BJ (cell line): ENCODE measurements at regions not wholly inside any gene's neighbourhood (a gene's known extent, or its start where the extent isn't known, plus 50 kb on each side); places are given as distances from the start of the nearest gene placed in this dataset.

Experiments used
- CTCF ChIA-PET: fragments of 350-600 bp; formaldehyde crosslinking; extraction: SDS; loops from one replicate; lab custom pipeline; 2021; ENCODE audit warnings: antibody characterized with exemption, inconsistent platforms; lab: Yijun Ruan, JAX
- POLR2A ChIA-PET: fragments of 300-600 bp; sonication (Branson Sonifier 250); formaldehyde crosslinking; extraction: SDS; loops from one replicate; lab custom pipeline; 2021; ENCODE audit warnings: antibody characterized with exemption; lab: Charles Lee
- DNase-seq: peaks from one replicate; pipeline ENCODE4 v3.0.0-alpha.2; 2011; ENCODE audit warnings: low read depth
- H3K27me3 ChIP-seq: 2 replicates; pipeline ENCODE4 v1.6.0; 2011; ENCODE audit warnings: low read length; ENCODE audit not compliant: control insufficient read depth, insufficient read depth
- H3K36me3 ChIP-seq: 2 replicates; pipeline ENCODE4 v1.5.1; 2011; ENCODE audit warnings: low read length; ENCODE audit not compliant: control insufficient read depth, insufficient read depth
- H3K4me3 ChIP-seq: 2 replicates; pipeline ENCODE4 v1.5.1; 2011; ENCODE audit warnings: low read depth, mild to moderate bottlenecking, control low read depth, low read length
- CTCF ChIP-seq: IDR thresholded peaks from 2 replicates; pipeline ENCODE4 v1.5.1; 2011; ENCODE audit warnings: low read depth, mild to moderate bottlenecking, control low read depth, inconsistent platforms, low read length, moderate library complexity; ENCODE audit not compliant: insufficient read depth

- TF ChIP-seq CTCF: no peak
- no peak for DNase-seq
- Histone ChIP-seq H3K36me3 (no peaks in the 10 kb centered on the region), H3K27me3 (no peaks in the 10 kb centered on the region), H3K4me3 (no peak overlapping the region)
- ChIA-PET POLR2A (no interaction called here), CTCF (no interaction called here)
Observed at GRCh38 chr10:128557149-128557710, 431.0 kb upstream of the MKI67 start.

- ChIA-PET CTCF (no interaction called here), POLR2A (no interaction called here)
- TF ChIP-seq CTCF: no peak
- no peaks in the 10 kb centered on the region for H3K36me3 ChIP-seq
- H3K4me3 ChIP-seq: no peak overlapping the region
- no peak for DNase-seq
- H3K27me3 ChIP-seq: no peaks in the 10 kb centered on the region
Observed at GRCh38 chr10:128560406-128560805, 434.2 kb upstream of the MKI67 start.

- POLR2A ChIA-PET: no interaction called here
- CTCF ChIA-PET: no interaction called here
- TF ChIP-seq CTCF: no peak
- DNase-seq: no peak
- Histone ChIP-seq H3K27me3 (no peaks in the 10 kb centered on the region), H3K36me3 (no peaks in the 10 kb centered on the region), H3K4me3 (no peak overlapping the region)
Observed at GRCh38 chr10:128560993-128561392, 434.8 kb upstream of the MKI67 start.

GRCh38 chr10:128563387-128563786 lies 437.2 kb upstream of the MKI67 start:
- Histone ChIP-seq H3K27me3 (no peaks in the 10 kb centered on the region), H3K36me3 (no peaks in the 10 kb centered on the region), H3K4me3 (no peak overlapping the region)
- ChIA-PET POLR2A (no interaction called here), CTCF (no interaction called here)
- no peak for TF ChIP-seq CTCF
- no peak for DNase-seq

- DNase-seq: no peak
- H3K36me3 ChIP-seq: no peaks in the 10 kb centered on the region
- POLR2A ChIA-PET: no interaction called here
- CTCF ChIA-PET: no interaction called here
- no peak for TF ChIP-seq CTCF
- H3K4me3 ChIP-seq: no peak overlapping the region
- H3K27me3 ChIP-seq: no peaks in the 10 kb centered on the region
Observed at GRCh38 chr10:128563904-128564303, 437.7 kb upstream of the MKI67 start.
